Muscle of back (tissue), 3 donors: ENCODE measurements at regions not wholly inside any gene's neighbourhood (a gene's known extent, or its start where the extent isn't known, plus 50 kb on each side); places are given as distances from the start of the nearest gene placed in this dataset.
A peak's percentile ranks its signal among the peaks of the same experiment; 100 is the strongest.

ENCODE experiments used
- DNase-seq, 3 donors: peaks; one replicate each; pipeline versions ENCODE4 v3.0.0 to v3.0.0-alpha.2; 2013

DNA sequence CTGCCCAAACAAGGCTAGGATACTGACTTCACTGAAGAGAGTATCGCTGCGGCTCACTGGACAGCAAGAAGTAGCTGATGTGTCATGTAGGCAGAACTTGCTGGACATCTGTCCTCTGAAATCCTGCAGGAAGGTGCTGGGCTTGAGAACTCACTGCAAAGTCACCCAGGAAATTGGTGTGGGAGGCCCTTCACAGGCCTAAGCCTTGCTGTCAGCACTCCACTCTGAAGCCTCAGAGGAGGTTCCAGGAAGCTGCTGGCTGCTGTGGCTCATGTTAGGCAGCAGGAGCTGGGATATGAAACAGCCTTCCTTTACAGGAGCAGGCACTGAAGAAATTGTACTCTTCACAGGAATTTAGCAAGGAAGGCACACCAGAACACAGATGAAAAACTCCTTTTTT is 88.3 kb upstream of the CCDC68 start:
- no peak for DNase-seq

DNA sequence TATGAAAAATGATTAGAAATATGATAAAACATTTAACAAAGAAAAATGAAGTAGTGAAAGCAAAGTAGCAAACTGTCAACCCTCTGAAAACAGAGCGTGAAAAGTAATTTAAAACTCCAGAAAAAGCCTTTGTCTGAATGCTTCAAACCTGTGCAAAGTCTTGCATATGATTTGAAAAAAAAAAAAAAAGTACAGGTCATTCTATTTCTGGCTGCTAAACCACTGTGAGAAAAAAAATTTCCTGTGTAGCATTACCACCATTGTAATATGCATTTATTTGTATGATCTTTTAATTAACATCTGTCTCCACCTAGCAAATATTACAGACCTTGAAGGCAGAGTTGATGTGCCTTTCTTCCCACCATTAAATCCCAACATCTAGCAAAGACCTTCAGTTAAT is 82.1 kb upstream of the CCDC68 start:
- no peak for DNase-seq

DNA sequence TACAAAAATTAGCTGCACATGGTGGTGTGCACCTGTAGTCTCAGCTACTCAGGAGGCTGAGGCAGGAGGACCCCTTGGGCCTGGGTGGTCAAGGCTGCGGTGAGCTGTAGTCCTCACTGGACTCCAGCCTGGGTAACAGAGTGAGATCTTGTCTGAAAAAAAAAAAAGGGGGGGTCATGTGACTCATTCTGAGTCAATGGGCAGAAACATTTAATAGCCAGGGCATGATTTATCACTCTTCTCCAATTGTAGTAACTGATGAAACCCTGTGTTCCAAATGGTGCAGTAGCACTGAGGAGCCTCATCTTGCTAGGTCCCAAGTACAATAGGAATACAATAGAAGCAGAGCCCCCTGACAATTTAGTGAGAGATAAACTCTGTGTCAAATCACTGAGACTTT is 78.9 kb upstream of the CCDC68 start:
- no peak for DNase-seq

DNA sequence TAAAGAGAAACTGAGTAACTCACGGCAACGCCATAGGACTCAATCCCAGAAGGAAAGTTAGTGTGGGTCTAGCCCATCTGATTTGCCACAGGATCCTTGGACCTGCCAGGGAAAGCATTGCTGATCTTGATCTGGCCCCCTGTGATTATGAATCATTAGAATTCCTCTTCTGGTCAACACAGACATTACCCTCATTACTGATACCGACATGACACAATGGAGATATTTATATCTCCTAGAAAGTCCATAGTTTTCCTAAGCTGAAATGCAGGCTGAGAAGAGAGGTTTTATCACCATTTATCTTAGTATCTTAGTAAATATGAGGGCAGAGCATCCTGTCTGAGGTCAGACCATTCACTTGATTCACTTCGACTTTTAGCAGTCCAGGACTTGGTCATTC is 75.5 kb upstream of the CCDC68 start:
- DNase-seq, result no peak

DNA sequence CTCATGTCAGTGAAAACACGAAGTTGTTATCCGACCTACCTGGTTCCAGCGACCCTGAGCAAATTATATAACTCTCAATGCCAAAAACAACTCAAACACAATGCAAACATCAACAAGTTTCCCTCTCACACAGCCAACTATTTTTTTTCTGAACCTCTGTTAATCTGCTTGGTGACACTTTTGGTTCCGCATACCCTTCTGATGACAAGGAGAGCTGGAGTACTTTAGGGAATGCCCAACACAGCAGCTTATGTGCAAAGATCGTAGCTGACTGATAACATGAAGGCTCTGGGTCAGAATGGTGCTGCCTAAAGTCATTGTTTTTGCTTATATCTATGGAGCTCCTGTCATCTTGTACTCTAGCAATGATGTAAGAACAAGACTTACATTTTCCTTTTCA is 72.7 kb upstream of the CCDC68 start:
- no peak for DNase-seq

DNA sequence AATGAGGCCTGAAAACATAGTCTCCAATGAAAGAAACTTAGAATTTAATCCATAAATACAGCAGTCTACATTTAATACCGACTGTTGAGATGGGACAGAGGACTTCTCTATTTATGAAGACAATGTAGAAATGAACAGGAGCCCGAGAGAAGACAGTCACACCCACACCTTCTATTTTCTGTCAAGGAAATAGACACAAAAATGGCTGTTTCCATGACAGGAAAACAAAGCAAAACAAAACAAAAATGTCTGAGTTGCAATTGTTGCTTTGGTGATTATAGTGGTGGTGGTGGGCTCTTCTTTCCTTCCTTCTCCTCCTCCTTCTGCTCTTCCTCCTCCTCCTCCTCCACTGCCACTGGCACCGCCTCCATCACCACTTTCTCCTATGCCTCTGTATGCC is 72.3 kb upstream of the CCDC68 start:
- DNase-seq, result no peak

DNA sequence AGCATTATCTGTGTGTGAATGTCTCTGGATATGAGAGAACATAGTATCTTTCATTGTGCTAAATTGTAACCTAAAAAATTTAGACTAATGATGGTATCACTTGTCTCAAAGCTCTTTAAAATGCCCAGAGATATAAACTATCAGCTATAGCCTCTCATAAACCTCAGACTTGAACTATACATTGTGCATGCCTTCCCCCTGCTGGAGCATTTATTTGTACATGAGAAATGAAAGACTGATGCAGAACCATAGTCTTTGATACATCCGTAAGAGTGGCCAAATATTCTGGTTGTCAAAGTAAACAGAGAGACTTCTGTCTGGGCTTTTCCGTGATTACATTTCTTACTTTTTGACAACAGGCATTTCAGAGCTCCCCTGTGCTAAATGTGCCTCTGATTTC is 71.9 kb upstream of the CCDC68 start:
- DNase-seq, result no peak

DNA sequence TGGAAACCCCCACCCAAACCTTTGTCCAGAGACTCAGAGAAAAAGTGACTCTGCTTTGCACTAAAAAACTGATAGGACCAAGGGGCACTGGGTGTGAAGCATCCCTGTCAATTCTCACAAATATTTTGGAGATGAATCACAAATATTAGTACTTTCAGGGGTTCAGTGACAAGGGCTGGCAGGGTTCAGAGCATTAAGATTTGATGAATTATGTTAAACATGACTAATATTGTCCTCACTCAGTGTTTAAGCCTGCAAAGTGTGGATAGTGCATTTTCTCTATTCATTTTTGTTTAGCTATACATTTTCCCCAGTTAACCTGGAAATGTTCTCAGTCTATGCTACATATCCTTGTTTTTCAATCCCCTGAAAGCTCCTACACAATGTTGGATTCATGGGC is 65.3 kb upstream of the CCDC68 start:
- DNase-seq, result no peak

DNA sequence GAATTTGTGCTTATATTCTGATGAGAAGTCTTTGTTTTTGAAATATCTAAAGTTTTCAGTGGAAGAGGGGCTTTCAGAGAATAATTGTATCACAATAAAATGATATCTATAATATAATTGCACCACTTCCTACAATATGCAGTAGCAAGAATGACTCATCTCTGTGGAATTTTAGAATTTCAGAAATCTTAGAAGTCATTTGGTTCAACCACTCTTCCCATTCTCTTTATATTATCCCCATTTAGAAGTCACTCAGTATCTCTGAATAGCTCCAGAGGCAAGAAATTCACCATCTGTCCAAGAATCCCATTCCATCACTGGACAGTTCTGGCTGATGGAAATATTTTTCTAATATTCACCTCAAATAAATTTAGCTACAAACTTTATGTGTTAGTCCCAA is 59.3 kb upstream of the CCDC68 start:
- DNase-seq, result peak in 1 of 3 donors; percentile 33

DNA sequence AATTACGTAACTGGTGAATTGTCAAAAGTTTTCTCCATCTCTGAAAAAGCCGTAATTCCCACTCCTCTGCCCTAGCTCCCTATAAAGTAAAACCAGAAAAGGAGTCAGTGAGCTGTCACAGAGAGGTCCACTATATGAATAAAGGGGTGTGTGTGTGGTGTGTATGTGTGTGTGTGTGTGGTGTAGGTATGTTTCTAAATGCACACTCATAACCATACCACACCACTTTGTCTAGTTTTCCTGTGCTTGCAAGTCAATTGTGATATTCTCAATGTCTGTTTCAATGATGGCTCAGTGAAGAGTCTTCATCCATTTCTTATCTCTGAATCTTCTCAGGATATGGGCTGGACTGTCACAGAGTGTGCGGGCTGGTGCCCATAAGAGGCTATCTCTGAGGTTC is 54.8 kb upstream of the CCDC68 start:
- DNase-seq, result no peak

DNA sequence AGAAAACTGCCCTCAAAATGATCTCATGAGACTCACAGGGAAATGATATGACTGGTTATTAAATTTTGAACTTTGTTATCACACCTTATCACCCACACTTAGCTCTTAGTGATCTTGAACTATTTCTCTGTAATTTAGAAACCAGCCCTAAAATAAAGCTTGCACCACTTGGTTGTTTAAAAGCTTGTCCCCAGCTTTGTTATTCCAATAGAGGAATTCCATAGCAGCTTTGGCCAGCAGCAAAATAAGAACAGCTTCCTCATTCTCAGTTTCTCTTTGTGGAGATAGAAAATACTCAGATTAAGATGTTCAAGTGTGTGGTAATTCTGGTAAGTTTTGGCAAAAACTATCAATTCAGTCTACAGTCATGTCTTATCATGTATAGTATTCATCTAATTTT is 54.4 kb upstream of the CCDC68 start:
- no peak for DNase-seq

DNA sequence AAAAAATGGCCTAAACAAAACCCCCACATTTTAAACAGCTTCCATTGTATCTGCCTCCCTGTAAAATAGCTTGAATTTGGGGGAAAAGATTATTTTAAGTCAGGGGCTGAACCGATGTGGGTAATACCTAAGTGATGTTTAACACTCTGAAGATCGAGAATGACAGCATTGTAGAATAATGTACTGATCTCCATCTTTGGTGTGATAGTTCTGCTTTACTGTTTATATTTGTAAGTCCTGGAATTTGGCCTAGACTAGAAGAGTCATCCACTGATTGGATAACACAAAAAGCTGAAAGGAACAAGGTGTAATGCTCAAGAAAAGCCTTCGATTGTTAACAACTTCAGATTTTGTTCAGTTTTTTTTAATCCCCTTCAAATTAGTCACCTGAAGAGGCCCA is 53.8 kb upstream of the CCDC68 start:
- no peak for DNase-seq

DNA sequence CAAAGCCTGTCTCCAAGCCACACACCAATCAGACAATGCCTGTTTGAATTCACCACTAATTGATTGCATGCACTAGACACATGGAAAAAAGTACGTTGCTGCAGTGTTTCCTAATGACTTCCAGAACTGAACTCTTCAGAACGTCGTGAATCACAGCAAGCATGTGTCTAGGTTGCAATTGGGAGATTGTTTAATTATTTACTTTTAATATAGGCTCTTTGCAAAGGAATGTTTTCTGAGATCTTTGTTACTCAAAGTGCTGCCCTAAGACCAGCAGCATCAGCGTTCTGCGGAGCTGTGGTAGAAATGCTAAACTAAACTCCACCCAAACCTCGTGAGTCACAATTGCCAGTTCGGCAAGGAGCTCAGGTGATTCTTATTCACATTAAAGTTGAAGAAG is 52.7 kb upstream of the CCDC68 start:
- DNase-seq, result peak in 1 of 3 donors; percentile 12
